NCI-H1105 treated with DMSO at 0.1 percent for 48 hours (cell line): ENCODE measurements at regions not wholly inside any gene's neighbourhood (a gene's known extent, or its start where the extent isn't known, plus 50 kb on each side); places are given as distances from the start of the nearest gene placed in this dataset.

Experiments used
- DNase-seq: peaks from one replicate; lab custom pipeline; 2025; lab: John Stamatoyannopoulos, UW

DNA sequence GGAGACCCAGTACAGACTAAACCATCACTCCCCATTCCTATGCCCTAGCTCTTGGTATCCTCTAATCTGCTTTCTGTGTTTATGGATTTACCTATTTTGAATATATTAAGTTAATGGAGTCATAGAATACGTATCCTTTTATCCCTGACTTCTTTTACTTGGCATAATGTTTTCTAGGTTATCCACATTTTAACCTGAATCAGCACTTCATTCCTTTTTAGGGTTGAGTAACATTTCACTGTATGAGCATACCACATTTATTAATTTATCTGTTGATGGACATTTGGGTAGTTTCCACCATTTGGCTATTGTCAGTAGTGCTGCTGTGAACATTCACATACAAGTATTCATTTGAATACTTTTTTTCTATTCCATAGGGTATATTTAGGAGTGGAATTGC is 157.3 kb upstream of the CTNNA2 start:
- no peak for DNase-seq

GRCh38 chr2:79327460-79327859 is 167.9 kb upstream of the REG3A start:
- DNase-seq = no peak

DNA sequence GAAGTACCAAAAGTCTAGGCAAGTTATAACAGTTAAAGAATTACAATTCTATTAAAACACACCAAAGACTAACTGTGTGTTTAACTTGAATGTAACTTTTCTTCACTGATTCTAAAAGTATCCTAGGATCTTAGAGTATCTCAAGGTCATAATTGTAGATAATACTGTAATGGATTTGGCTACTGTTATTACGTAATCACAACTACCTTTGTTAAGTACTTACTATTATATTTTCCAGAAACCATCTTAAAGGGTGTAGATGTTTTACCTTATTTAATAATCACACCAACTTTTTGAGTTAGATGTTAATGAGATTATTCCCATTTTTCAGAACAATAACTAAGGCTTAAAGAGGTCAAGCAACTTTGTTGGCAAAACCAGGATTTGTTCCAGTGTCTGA is 161.3 kb upstream of the REG3A start:
- DNase-seq = no peak

DNA sequence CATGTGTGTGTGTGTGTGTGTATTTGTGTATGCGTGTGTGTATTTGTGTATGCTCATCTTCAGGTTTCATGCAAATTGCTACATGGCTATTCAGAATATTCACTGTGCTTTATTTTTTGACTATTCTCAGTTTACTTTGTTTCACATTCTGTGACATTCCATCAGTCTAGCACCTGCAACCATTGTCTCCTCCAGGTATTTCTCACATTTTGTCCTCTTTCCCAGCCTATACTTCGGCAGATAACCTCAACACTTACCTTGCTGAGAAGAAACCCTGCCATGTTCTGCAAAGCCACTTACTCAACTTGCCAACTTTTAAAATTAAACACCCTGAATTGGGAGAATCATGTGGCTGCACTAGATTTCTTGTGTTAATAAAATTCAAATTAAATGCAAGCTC is 135.4 kb upstream of the REG3A start:
- DNase-seq = no peak

- no peak for DNase-seq
Measured at GRCh38 chr2:79292958-79293315, 133.4 kb upstream of the REG3A start.

DNA sequence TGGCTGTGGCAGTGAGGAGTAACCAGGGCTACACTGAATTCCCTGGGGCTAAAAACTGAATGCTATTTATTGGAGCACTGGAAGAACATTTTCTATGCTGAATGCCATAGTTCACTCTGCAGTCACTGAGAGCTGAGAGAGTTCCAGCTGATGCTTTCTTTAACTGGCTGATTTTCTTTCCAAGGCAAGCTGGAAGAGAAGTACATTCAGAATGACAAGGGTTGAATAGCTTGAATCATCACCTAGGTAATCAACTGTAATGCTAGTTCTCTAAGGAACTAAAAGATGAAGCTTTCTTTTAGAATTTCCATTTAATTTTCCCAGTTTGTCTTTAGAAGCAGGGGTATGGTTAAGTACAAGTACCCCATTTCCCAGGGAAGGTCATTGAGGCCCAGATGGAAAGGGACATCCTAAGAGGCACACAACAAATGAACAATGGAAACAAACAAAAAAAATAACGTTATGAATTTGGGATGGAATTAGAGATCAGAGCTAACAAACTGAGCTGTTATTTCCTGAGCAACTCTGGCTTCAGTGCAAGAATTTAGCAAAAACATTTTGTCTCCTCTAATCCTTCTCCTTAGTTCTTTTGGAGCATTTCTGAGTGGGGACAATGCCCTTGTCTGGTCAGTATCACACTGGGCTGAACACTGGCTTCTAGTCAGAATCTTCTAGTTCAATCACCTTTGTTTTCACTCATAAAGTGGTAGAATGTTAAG is 132.8 kb upstream of the REG3A start:
- no peak for DNase-seq

- no peak for DNase-seq
Measured at GRCh38 chr2:79275863-79276262, 116.3 kb upstream of the REG3A start.

DNA sequence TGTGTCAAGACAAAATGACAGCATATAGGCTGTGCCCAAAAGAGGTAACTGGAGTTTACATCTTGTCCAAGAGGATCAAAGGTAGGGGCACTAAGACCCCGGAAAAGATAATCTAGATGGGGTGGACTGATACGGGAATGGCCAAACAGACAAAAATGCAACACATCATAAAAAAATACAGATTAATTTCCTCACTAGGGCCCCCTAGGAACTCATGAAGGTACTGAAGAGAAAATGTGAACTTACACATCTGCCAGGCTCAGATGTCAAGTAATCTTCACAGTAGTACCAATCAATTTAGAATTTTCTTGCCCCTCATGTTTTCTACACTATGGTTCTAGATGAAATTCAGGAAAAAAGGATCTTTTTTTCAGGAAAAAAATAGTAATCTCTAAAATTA is 115.6 kb upstream of the REG3A start:
- DNase-seq = no peak

- no peak for DNase-seq
Measured at GRCh38 chr2:79272616-79273015, 113.1 kb upstream of the REG3A start.

DNA sequence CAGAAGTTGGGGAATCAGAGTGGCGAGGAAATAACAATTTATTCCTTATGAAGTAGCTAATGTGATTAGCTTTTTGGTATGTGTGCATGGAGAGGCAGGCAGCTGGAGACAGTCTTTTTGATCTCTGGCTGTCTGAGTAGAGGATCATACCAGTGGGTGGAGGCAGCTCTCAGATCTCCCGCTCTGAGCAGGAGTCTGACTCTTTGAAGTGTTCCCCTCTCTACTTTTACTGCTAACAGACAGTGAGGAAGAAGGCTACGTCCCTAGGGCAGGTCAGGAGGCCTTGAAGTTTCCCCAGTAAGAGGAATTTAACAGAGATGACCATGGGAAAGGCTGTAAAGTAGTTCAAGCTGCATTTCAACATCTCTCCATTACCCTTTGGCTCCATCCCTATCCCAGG is 111.9 kb upstream of the REG3A start:
- DNase-seq = no peak

DNA sequence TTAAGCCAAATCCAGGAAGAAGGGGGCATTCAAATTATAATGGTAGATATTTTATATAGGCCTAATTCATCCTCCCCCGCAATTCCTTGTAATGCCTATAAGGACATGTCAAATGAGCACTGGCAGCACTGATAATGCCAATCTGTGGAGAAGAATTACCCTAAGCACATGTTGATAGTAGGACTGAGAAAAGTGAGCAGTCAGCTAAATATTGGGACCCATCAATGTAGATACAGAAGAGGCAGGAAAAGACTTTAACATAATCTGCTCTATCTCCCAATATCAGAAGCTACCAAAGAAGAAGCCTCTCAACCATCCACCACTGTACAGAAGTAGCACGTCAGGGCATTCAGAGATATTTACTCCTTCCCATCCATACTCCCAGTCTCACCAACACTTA is 101.3 kb upstream of the REG3A start:
- DNase-seq = no peak

GRCh38 chr2:79259959-79260358 is 100.4 kb upstream of the REG3A start:
- DNase-seq = no peak

DNA sequence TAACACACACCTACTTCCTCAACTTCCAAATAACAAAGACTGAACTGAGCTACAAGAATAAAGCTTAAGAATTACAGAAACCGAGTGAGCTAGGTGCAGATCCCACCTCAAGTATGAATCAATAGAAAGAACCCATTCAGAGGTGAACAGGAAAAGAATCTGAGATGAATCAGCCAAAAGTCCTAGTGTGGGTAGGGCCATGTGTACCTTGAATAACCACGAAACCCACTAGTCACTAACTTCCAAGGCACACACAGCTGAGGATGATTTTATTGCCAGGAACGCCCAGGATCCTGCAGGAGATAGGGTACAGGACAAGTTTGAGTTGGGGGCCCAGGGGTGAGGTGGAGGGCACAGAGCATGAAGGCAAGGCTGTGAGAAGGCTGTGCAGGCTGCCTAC is 99.7 kb upstream of the REG3A start:
- no peak for DNase-seq

DNA sequence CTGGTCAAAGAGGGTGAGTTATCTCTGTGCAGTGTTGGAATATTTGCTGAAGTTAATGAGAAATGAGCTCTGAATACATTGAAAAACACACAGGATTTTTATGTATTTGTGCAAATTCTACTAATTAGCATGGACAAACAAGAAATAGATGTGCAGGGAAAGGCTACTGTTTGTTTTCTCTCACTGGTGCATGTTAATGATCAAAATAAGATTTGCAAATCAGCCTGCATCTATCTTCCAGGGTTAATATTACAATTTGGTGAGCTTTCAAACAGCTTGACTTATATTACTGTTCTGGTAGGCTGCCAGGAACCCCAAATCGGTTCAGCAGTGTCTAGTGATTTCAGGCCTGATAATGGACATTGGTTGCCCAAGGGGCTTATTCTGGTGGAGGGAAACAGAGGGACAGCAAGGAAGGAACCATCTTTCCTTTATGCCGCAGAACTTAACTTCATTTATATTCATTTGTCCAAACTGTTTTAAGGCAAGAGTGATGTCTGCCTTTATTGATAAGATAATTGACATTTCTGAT is 93.8 kb upstream of the REG3A start:
- DNase-seq = no peak

DNA sequence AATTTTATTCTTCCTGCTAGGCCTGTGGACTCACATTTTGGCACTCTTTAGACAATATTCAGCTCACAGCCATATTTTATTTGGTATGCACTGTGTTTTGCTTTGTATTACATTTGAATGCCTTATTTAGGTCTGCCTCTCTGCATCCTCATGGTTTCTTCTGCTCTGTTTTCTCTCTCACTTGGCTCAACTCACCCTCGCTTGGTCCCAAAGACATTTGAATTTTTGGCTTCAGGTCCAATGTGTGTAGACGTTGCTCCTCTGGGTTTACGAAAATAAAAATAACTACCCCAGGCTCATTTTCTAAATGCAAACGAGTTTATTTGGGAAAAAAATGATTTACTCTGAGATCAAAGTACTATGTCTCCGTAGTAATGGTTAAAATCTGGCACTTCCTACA is 91.1 kb upstream of the REG3A start:
- no peak for DNase-seq

DNA sequence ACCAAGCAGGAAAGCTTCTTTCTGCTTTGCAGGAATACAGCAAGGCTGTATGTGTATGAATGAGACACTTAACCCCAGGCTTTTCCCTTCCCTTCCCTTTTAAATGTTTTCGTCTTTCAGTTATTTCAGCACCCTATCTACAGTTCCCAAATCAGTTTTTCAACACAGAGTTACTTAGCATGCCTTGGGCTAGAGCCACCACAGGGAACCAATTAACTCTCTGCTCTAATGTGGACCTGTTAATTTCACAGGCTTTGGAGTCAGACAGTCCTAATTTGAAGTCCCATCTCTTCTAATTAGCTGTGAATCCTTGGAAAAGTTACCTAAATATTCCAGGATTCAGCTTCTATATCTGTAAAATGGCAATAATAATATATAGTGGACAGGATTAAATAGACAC is 89.2 kb upstream of the REG3A start:
- no peak for DNase-seq

- DNase-seq = no peak
Measured at GRCh38 chr2:79235135-79235534, 75.6 kb upstream of the REG3A start.

- peak; percentile 6 for DNase-seq
Measured at GRCh38 chr2:79223539-79223938, 64.0 kb upstream of the REG3A start.

DNA sequence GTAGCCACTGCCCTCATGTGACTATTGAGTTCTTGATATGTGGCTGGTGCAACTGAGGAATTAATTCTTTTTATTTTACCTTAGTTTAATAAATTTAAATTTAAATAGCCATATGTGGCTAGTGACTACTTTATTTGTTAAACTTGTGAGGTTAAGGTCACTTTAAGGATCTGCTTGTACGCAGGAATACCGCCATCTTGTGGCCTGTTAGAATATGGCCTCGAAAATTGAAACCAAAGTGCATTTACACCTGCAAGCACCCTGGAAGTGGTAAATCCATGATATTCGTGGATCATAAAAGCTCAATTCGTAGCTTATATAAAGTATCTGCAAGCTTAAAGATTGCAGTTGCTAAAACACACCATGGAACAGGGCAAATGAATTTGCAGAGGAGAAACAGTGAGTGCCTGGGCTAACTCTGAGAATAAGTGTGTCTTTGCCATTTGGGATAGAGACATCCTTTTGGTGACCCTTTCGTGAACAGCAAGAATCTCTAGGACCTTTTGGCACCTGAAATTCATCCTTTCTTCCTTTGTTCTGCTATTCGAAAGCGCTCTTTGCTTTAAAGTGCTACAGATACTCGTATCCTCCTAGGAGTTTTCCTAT is 59.9 kb upstream of the REG3A start:
- DNase-seq = peak; percentile 56

- DNase-seq = no peak
Measured at GRCh38 chr2:79210274-79210917, 50.8 kb upstream of the REG3A start.
